HAP-1 (cell line): ENCODE measurements at regions not wholly inside any gene's neighbourhood (a gene's known extent, or its start where the extent isn't known, plus 50 kb on each side); places are given as distances from the start of the nearest gene placed in this dataset.
"Not testable (repeated sequence)": the region's sequence is repeated elsewhere in the genome, so short reads cannot be mapped to it uniquely, and the experiment has no call there.

Experiments
- DNase-seq, 2 experiments: peaks; one replicate each; pipeline ENCODE4 v3.0.0-alpha.2; 2016 to 2020; ENCODE audit warnings: low spot score in 2 of 2
- H3K27me3 ChIP-seq: fragments of 250-450 bp; sonication (Bioruptor Pico); 2 replicates; pipeline ENCODE4 v1.5.1; 2020; ENCODE audit warnings: low read depth, mild to moderate bottlenecking, moderate library complexity
- H3K36me3 ChIP-seq: fragments of 250-450 bp; sonication (Bioruptor Pico); replicated peaks from 2 replicates; pipeline ENCODE4 v1.5.1; 2020; ENCODE audit warnings: mild to moderate bottlenecking
- H3K4me1 ChIP-seq: fragments of 250-450 bp; sonication (Bioruptor Pico); 2 replicates; pipeline ENCODE4 v1.5.1; 2020; ENCODE audit warnings: mild to moderate bottlenecking
- H3K4me3 ChIP-seq: fragments of 250-450 bp; sonication (Bioruptor Pico); 2 replicates; pipeline ENCODE4 v1.5.1; 2020; ENCODE audit warnings: mild to moderate bottlenecking, moderate library complexity
- H3K9me3 ChIP-seq: fragments of 250-450 bp; sonication (Bioruptor Pico); 2 replicates; pipeline ENCODE4 v1.5.1; 2020; ENCODE audit warnings: mild to moderate bottlenecking, moderate library complexity
- in situ Hi-C: fragments of 300-500 bp; cut with MboI; formaldehyde crosslinking; loops from 3 replicates; pipeline ENCODE4 v1.14.3; 2020; ENCODE audit warnings: low sequenced_read_pairs, inconsistent platforms, mixed read lengths

DNA sequence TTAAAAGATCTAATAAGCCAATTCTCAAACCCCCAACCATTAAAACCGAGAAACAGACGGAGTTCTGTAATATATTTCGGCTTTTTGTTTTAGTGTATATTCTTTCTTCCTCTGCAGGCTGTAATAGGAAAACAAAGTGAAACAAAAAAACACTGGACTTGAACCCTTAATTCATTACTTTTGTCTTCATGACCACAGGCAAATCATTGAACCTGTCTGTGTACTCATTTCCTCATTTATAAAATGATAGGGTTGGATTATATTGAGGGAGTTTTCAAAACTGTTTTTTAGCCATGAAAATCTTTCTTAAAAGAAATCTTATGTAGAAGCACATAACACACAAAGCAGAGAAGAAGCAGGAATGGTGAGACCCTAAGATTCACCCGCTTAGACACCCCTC lies 278.8 kb downstream of the CD83 start:
- in situ Hi-C loops = no loop called here
- no peak overlapping the region for H3K4me3 ChIP-seq
- DNase-seq = no peak
- no peaks in the 10 kb centered on the region for H3K4me1 ChIP-seq
- no peaks in the 10 kb centered on the region for H3K9me3 ChIP-seq
- H3K27me3 ChIP-seq = no peaks in the 10 kb centered on the region; the same call in 1 of the 2 replicates
- no peaks in the 10 kb centered on the region for H3K36me3 ChIP-seq

DNA sequence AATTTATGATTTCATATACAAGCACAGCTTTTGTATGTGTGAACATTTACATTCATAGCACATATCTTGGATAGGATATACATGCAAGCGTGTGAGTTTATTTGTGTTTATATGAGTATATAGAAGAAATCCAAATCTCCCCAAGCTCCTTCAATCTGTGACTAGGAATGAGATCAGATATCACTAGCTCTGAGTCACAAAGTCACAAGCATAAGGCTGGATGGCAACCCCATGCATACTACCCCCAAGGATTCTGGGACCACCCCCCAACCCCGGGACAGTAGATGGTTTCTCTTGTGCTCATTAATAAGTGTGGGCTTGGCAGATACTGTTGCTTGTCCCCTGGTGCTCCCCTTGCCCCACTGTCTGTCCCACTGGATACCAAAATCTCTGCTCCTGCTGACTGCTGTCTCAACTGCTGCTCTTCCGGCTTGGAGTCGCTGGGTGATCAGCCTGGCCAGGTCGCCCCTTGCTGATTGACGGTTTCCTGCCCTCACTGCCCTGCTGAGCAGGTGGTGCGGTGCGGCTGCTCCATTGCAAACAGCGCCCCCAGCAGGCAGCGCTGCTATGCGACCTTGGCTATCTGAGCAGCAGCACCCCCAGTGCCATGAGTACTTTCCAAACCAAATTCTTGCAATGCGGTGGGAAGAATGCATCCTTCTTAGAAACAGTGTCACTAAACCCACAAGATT lies 279.4 kb downstream of the CD83 start:
- Histone ChIP-seq H3K27me3 (no peaks in the 10 kb centered on the region; the same call in 1 of the 2 replicates), H3K9me3 (no peaks in the 10 kb centered on the region), H3K36me3 (no peaks in the 10 kb centered on the region), H3K4me1 (no peaks in the 10 kb centered on the region), H3K4me3 (no peak overlapping the region)
- in situ Hi-C loops = no loop called here
- DNase-seq = no peak

DNA sequence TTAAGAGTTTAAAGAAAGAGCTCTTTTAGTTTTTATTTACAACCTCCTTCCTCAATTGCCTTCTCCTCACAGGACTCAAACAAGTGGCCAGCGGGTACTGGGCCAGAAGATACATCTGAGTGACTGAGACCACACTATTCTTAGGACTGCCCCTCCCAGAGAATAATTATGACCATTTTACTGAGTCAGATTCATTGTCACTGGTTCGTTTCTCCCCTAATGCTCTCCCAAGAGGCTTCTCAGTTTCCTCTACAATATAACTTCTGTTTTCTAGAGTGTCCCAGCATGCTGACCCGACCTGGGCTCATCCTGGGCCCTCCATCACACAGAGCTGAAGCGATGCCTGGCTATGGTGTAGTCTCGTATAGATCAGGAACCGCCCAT lies 279.9 kb downstream of the CD83 start:
- no peaks in the 10 kb centered on the region for H3K4me1 ChIP-seq
- no peak for DNase-seq
- H3K36me3 ChIP-seq = no peaks in the 10 kb centered on the region
- no peaks in the 10 kb centered on the region; the same call in 1 of the 2 replicates for H3K27me3 ChIP-seq
- H3K4me3 ChIP-seq = no peak overlapping the region
- H3K9me3 ChIP-seq = no peaks in the 10 kb centered on the region
- in situ Hi-C loops = no loop called here

DNA sequence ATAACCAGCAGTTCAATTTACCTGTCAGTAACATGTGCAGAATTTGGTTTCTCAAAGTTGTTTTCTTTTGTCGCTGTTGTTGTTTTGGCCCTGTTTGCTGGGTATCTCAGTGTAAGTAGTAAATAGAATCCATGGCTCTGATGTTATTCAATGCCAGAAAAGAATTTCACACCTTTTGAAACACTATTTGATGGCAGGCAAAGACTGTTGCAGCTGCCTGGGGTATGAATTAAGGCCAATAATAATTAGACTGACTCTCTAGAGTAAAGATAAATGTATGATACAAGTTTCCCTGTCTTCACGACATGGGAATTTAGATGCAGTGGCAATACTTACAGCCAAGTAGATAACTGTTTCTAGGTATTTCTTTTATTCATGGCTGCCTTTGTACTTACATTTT lies 281.4 kb downstream of the CD83 start:
- Histone ChIP-seq H3K4me1 (no peaks in the 10 kb centered on the region), H3K4me3 (no peak overlapping the region), H3K27me3 (no peaks in the 10 kb centered on the region; the same call in 1 of the 2 replicates), H3K36me3 (no peaks in the 10 kb centered on the region), H3K9me3 (no peaks in the 10 kb centered on the region)
- in situ Hi-C loops = no loop called here
- DNase-seq = no peak

DNA sequence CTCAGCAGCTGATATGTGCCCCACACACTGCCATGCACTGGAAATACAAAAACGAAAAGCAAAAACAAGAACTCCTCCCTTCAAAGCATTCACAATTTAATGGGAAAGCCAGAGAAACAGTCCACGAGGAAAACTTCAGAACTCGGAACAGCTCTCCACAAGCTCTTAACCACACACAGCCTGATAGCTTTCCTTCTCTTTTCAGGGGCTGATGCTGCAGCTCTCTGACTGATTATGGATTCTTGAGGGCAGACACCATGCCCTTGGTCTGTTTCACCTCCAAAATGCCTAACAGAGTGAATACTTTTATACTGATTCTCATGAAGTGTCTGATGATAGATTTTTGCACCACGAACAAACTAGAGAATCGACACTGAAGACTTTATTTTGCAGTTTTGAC lies 282.1 kb downstream of the CD83 start:
- no peak for DNase-seq
- Histone ChIP-seq H3K4me1 (no peaks in the 10 kb centered on the region), H3K27me3 (no peaks in the 10 kb centered on the region; the same call in 1 of the 2 replicates), H3K36me3 (no peaks in the 10 kb centered on the region), H3K4me3 (no peak overlapping the region), H3K9me3 (no peaks in the 10 kb centered on the region)
- in situ Hi-C loops = no loop called here

DNA sequence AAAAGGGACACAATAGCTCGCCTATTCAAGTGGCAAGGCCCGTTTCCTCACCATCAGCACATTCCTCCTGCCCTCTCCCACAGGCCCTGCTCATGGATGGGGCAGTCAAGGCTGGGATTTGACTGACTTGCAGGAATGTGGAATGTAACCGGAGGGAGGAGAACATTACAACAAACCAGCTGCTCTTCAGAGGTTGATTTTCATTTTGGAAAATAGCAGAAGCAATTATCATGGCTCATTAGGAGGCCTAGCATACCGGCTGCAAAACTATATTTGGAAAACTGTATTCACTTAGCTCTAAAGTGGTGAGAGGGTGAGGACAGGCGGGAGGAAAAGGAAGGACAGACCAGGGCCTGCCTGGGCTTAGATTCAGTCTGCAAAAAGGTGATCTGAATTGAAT lies 283.7 kb downstream of the CD83 start:
- H3K4me3 ChIP-seq = no peak overlapping the region
- DNase-seq = no peak
- in situ Hi-C loops = no loop called here
- H3K9me3 ChIP-seq = no peaks in the 10 kb centered on the region
- H3K36me3 ChIP-seq = no peaks in the 10 kb centered on the region
- no peaks in the 10 kb centered on the region; the same call in 1 of the 2 replicates for H3K27me3 ChIP-seq
- H3K4me1 ChIP-seq = no peaks in the 10 kb centered on the region

DNA sequence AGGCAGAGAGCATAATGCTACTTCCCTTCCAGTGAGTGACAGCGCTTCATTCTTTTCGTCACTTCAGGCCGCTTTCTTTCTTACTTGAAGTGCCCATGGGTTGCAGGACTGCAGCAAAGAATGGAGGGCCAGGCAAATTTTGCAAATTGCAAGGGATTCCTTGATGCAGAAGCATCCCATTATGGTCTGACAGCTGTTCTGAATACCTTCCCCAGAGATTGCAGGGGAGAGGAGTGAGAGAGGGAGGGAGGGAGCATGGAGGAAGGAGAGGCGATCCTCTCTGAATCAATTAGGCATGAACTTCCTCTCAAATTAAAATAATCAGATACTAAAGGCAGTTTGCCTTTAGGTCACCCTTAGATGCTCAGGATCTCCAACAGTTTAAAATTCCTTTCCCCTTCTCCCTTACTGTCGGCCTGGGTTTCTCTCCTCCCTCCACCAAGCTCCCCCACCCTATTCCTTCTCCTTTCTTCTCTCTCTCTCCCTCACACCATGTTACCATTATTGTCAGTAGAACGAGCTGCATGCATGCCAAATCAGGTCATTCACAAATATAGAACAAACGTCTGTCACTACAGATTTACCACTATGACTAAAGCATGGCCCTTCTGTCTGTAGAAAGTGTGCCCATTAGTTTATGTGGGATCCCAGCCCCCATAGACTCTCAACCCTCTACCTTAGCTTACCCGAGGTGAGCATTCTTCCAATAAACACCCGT lies 289.2 kb downstream of the CD83 start:
- no peaks in the 10 kb centered on the region for H3K27me3 ChIP-seq
- in situ Hi-C loops = no loop called here
- DNase-seq = no peak

DNA sequence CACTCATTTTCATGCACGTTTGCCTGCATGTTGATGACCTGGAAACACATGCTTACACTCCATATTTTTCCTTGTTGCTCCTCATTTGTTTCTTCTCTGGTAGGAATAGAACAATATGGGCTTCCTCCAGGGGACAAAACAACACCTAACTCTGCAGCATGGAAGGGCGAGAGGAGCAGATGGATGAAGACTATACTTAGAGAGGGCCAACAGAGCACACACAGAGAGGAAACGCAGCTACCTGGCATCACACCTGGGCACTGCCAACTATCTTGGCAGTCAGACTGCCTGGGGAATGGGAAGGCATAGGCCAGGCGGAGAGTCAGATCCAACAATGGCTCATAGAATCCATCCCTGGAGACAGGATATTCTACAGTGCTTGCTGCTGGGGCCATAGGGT lies 290.9 kb downstream of the CD83 start:
- Histone ChIP-seq H3K36me3 (no peaks in the 10 kb centered on the region), H3K4me3 (no peak overlapping the region), H3K4me1 (no peaks in the 10 kb centered on the region), H3K9me3 (no peaks in the 10 kb centered on the region), H3K27me3 (no peaks in the 10 kb centered on the region)
- no peak for DNase-seq
- in situ Hi-C loops = no loop called here

More for the DNA sequence above, 289.2 kb downstream of the CD83 start:
- Histone ChIP-seq H3K9me3 (no peaks in the 10 kb centered on the region), H3K36me3 (no peaks in the 10 kb centered on the region), H3K4me3 (no peak overlapping the region), H3K4me1 (no peaks in the 10 kb centered on the region)

DNA sequence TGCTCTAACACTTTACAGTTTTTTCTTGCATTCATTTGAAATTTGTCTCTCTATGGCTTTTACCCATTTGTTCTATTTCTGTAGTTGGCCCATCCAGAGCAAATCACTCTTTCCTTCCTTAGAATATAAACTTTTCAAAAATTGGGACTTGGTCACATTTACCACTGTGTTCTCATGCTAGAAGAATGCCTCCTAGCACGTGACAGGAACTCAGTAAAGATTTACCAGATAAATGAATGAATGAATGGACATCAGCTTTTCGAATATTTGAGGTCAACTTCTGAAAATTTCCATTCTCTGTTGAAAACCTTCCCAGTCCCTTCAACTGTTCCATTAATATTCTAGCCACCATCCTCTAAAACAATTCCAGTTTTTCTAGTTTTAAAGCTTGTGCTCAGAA lies 294.5 kb downstream of the CD83 start:
- no peaks in the 10 kb centered on the region for H3K4me1 ChIP-seq
- in situ Hi-C loops = no loop called here
- no peaks in the 10 kb centered on the region for H3K27me3 ChIP-seq
- H3K36me3 ChIP-seq = no peaks in the 10 kb centered on the region
- H3K4me3 ChIP-seq = no peak overlapping the region
- no peaks in the 10 kb centered on the region for H3K9me3 ChIP-seq
- no peak for DNase-seq

DNA sequence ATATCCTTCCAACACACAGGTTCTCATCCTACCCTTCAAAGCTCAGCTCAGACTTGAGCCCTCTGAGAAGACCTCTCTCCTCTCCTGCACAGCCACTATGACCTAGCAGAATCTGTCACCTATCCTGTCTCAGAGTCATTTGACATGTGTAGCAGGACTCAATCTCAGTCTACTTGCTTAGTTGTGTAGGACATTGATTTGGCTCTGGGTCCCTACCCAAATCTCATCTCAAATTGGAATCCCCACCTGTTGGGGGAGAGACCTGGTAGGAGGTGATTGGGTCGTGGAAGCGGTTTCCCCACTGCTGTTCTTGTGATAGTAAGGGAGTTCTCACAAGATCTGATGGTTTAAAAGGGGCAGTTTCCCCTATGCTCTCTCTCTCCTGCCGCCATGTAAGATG lies 297.9 kb downstream of the CD83 start:
- in situ Hi-C loops = no loop called here
- no peaks in the 10 kb centered on the region for H3K27me3 ChIP-seq
- DNase-seq = no peak
- no peak overlapping the region for H3K4me3 ChIP-seq
- H3K4me1 ChIP-seq = no peaks in the 10 kb centered on the region
- H3K9me3 ChIP-seq = no peaks in the 10 kb centered on the region
- H3K36me3 ChIP-seq = no peaks in the 10 kb centered on the region

DNA sequence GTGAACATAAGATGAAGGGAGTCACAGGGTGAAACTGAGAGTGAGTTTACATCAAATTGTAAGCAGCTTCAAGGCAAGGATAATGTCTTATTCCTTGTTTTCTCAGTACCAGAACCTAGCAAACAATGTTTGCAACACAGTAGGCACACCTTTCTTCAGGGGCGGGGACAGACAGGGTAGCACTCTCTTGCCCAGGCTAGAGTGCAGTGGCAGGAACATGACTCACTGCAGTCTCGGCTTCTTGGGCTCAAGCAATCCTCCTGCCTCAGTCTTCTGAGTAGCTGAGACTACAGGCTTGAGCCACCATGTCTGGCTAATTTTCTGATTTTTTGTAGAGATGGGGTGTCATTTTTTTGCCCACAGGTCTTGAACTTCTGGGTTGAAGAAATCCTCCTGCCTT lies 299.8 kb downstream of the CD83 start:
- no peak for DNase-seq
- no peak overlapping the region for H3K4me3 ChIP-seq
- H3K9me3 ChIP-seq = no peaks in the 10 kb centered on the region
- in situ Hi-C loops = no loop called here
- H3K4me1 ChIP-seq = no peaks in the 10 kb centered on the region
- no peaks in the 10 kb centered on the region for H3K36me3 ChIP-seq
- no peaks in the 10 kb centered on the region for H3K27me3 ChIP-seq

DNA sequence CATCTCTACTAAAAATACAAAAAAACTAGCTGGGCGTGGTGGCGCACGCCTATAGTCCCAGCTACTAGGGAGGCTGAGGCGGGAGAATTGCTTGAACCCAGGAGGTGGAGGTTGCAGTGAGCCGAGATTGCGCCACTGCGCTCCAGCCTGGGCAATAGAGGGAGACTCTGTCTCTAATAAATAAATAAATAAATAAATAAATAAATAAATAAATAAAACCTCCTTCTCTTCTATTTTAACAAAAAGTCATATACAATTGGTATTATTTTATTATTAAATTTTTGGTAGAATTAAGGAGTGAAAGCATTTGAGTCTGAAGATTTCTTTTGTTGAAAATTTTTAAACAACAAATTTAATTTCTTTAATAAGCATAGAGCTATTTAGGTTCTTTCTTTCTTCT lies 301.7 kb downstream of the CD83 start:
- in situ Hi-C loops, H3K27me3 ChIP-seq: not testable (repeated sequence)

DNA sequence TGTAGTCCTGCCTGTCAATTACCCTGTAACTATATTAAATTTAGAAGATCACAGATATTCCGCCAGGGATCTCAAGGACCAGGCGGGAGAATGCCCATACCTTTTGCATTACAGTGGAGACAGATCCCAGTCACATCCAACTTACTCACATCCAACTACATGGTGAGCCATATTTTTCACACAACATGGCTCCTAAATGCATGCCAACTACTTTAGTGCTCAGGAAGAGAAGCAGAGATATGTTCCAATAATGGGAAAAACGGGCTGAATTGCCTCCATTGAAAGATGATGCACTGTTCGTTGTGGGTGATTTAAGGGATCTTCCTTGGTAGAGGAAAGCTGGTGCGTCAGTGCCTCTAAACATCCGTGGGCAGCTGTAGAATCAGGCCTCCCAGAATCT lies 304.5 kb downstream of the CD83 start:
- H3K27me3 ChIP-seq = no peaks in the 10 kb centered on the region
- no peaks in the 10 kb centered on the region for H3K9me3 ChIP-seq
- no peak overlapping the region for H3K4me3 ChIP-seq
- H3K4me1 ChIP-seq = no peaks in the 10 kb centered on the region
- in situ Hi-C loops = no loop called here
- no peaks in the 10 kb centered on the region for H3K36me3 ChIP-seq
- no peak for DNase-seq

More for the DNA sequence above, 301.7 kb downstream of the CD83 start:
- H3K9me3 ChIP-seq, H3K4me3 ChIP-seq, DNase-seq, H3K4me1 ChIP-seq, H3K36me3 ChIP-seq: not testable (repeated sequence)

DNA sequence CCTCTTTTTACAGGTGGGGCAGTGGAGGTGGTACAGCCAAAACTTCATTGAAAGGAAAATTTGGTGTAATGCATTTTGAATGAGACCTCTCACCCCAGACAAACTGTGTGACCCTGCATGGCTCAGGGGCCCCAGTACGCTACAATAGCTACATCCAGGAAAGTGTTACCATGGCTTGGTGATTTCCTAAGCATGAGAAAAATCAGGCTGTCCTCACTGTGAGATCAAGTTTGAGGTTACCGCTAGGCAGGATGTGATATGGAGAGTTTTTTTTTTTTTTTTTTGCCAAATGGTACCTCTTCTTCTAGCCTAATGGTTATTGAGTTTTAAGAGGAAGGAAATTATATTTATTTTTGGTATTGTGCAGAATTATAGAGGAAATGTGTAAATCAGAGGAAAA lies 305.3 kb downstream of the CD83 start:
- Histone ChIP-seq H3K4me3 (no peak overlapping the region), H3K36me3 (no peaks in the 10 kb centered on the region), H3K4me1 (no peaks in the 10 kb centered on the region), H3K9me3 (no peaks in the 10 kb centered on the region), H3K27me3 (no peaks in the 10 kb centered on the region)
- in situ Hi-C loops = no loop called here
- DNase-seq = no peak
